GM18861 (cell line): ENCODE measurements at regions not wholly inside any gene's neighbourhood (a gene's known extent, or its start where the extent isn't known, plus 50 kb on each side); places are given as distances from the start of the nearest gene placed in this dataset.

Experiments used
- ATAC-seq: cut with Tn5 transposase; IDR thresholded peaks from one replicate; pipeline ENCODE4 v1.9.1; 2021; ENCODE audit not compliant: unreplicated experiment

DNA sequence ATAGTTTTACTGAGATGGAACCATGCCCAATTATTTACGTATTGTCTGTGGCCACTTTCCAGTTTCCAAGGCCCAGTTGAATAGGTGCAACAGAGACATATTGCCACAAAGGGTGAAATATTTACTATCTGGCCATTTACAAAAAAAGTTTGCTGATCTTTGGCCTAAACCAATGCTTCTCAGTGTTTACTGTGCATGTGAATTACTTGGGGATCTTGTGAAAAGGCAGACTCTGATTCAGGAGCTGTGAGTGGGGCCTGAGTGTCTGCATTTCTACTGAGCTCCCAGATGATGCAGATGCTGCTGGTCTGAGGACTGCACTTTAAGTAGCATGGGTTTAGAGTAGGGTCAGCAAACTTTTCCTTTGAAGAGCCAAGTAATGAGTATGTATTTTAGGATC lies 94.1 kb upstream of the PDE5A start:
- no peak for ATAC-seq

DNA sequence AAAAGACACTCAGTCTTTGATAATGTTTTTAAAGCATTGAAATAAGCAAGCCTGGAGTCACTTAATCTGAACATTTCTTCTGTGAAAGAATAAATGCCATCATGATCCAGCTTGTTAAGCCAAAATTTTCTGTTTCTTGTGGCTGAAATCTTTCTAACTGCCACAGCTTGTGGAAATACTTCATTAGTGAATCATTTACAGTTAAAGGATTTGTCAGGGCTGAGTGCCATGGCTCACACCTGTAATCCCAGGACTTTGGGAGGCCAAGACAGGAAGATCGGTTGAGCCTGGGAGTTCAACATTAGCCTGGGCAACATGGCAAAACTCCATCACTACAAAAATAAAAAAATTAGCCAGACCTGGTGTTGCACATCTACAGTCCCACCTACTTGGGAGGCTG lies 93.3 kb upstream of the PDE5A start:
- no peak for ATAC-seq

DNA sequence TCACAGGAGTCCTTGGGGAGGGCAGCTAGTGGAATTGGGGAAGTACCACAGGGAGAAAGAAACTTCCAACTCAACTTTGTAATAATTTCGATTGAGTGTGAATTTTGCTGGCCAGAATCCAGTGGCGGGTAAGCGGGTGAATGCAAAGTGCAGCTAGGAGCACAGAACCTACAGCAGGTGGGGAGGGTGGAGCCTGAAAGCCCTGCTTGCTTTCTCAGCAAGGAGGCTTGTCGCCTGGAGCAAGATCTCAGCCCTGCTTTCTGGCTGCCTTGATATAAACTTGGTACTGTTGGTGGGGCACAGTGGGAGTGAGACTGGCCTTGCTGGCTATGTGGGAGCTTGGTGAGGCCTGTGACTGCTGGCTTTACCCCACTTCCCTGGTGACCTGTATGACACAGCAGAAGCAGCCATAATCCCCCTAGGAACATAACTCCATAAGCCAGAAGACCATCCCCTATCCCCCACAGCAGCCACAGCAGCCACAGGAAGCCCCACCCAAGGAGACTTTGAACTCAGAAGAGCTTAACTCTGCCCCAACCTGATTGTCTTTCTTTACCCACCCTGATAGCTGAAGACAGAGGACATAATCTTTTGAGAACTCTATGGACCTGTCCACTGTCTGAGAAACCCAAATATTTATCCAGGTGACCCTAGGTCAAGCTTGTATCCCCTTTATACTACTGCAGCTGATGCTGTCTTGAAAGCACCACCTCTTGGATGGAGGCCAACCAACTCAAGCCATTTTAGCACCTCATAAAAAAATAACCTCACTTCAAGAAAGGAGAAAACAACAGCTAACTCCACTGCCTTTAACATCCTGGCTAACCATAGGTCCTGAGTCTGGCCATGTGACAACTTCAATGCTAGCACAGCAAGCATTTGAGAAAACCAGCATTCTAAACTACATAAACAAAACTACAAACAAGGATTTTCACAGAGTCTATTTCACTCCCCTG lies 87.2 kb upstream of the PDE5A start:
- ATAC-seq, result no peak

DNA sequence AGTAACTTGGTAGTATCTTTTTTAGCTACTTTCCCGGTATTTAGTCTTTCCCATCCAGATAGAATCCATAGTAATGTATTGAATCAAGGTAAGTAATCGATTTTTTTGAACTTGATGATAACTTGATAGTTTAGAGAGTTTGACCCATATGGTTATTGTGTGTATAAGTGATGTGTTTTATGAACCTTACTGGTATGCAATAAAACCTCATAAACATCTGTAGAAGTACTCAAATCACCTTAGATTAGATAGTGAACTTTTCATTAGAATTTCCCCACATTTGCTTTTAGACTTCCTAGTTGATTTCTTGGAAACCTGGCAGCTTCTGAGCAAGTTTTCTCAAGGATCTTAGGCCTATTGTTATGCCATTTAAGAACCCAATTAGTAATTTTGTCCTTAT lies 80.8 kb upstream of the PDE5A start:
- ATAC-seq, result no peak

DNA sequence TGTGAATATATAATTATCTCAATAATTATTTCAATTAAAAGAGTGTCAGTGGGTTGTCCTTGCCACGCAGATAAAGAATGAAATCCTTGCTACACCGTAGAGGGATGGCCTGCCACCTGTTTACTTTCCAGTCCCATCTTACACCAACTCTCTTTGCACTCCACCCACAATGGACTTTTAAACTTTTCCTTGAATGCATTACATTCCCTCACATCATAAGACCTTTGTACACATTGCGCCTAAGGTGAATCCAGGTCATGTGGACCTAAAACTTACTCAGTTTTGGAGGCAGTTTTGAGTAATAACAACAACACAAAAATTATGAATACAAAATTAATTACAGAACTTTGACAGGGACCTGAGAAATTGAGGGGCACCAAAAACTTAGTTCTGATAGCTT lies 78.7 kb upstream of the PDE5A start:
- no peak for ATAC-seq

DNA sequence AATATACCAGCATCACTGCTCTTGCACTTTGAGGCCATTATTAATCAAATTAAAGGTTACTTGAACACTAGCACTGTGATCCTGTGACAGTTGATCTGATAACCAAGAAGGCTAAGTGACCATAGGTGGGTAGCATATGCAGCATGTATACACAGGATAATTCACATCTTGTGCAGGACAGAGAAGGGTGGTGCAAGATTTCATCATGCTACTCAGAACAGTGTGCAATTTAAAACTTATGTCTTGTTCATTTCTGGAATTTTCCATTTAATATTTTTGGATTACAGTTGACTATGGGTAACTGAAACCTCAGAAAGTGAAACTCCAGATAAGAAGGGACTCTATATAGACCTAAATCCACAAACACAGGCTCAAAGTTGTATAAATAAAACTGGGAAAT lies 78.2 kb upstream of the PDE5A start:
- no peak for ATAC-seq

DNA sequence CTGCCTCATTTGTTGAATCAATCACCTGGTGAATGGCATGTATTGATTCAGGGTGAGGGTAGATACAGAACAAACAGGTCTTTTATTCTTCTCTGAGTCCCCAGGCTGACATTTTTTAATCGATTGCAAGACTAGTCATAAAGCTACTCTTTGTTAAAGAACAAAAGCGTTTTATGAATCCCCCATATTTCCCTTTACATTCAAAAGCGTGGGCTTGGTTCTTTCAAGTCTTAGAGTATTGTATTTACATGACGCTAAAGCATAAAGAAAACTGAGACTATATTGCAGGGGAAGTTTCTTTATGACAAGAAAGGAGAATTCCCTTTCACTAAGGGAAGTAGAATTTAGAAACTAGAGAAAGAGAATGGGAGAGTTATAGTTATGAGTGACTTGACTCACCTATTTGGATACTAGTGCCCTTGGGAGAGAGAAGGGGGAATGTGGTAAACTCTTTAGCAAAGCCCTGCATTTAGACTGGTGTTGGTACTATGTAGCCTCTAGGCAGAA lies 69.3 kb upstream of the PDE5A start:
- peak; percentile 64 for ATAC-seq

DNA sequence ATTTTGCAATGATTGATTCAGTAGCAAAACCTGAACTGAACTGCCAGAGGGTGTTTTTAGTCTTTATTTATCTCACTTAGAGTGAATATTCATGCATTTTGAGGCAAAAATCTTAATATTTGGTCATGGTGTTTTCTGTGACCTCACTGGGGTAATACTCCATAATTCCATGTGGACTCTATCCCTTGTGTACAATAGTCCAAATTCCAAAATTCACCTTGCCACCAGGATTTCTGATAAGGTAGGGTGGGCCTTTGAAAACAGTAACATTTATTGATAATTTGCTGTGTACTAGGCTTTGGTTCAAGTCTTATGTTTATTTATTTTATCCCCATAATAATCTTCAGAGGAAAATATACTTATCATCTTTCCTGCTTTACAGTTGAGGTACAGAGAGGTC lies 68.4 kb upstream of the PDE5A start:
- ATAC-seq, result no peak

DNA sequence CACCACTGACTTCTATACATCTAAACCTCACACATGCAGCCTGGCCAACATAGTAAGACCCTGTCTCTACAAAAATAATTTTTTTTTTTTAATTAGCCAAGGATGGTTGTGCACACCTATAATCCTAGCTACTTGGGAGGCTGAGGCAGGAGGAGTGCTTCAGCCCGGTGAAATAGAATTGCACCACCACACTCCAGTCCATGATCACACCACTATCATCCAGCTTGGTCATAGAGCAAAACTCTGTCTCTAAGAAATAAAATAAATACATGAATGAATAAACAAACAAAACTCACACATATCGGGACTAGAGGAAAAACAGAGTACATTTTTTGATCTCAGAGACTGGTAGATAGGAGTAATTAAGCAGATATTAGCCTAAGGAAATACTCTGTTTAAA lies 66.6 kb upstream of the PDE5A start:
- no peak for ATAC-seq

DNA sequence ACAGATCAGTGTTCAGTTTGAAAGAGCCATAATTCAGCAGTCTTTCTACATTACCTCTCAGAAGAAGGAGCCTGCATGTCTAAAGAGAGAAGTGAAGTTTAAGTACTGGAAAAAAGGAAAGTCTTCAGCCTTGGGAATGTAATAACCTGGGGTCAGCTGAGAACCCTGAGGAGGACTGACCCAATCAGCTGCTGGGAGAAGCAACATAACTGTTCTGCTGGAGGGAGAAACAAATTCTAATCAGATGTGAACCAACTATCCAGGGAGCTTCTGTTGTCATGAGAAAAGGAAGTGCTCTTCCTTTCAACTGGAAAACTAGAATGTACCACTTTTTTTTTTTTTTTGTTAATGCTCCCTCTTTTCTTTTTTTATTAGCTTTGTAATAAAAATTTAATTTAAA lies 64.5 kb upstream of the PDE5A start:
- ATAC-seq, result no peak

DNA sequence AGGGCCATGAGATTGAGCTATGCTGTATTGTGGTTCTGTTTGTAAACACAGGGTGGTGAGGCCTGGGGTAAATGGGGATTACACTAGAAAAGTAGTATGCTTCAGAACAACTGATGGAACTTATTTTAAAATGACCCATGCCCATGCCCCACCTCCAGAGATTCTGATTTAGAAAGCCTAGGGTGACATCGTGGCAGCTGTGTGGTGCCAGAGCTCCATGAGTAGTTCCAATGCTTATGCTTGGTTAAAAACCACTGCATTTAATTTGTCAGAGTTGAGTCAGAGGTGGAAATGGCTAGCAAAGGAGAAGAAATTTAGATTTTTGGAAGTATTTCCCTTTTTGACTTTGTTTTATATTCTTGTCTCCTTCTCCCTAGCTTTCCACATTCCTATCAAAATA lies 63.4 kb upstream of the PDE5A start:
- ATAC-seq, result no peak

DNA sequence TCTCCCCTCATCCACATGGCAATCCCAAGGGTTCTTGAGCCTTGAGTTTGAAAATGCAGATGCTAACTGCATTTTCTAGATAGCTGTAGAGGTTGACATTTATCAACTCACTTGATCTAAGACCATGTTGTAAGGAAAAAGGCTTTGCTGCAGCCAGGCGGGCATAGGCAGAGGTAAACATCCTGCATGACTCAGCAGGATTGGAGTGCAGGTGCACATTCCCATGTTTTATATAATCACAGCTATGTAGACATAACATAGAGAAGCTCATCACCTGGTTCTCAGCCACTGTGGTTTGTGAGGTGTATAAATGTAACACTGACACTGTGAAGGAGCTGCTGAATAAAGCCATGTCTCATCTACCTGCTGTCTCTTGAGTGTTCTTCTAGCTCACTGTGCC lies 62.3 kb upstream of the PDE5A start:
- ATAC-seq, result no peak

DNA sequence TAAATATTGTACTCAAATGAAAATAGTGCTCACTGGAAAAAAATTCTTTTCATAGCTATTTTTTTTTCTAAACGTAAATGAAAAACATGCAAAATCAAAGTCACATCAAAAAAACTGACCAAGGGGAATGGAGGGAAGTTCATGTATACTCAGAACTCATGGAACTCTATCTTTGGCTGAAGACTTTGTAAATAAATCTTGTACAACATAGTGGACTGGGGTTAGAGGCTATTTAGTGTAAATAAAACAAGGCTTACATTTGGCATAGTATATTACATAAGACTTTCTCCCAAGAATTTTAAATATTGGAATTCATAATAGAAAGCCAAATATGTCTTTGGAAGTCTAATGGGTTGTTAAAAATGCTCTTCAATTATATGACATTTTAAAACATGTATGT lies 59.8 kb upstream of the PDE5A start:
- ATAC-seq, result no peak

DNA sequence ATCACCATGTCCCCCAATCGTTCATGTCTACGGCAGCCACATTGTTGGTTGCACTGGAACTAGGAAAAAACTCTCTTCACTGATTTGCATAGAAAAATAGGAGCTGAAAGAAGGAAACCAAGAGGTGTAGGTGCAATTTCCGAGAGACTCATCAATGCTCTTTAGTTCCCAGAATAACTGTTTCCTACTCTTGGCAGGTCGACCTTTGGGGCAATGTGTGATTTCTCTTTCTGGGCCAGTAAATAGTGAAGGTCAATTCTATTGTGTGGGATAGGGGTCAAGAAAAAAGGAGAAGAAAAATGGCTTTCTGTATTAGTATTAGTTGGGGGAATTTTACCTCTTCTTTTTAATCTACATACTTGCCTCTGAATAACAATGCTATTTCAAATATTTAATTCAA lies 55.9 kb upstream of the PDE5A start:
- no peak for ATAC-seq

DNA sequence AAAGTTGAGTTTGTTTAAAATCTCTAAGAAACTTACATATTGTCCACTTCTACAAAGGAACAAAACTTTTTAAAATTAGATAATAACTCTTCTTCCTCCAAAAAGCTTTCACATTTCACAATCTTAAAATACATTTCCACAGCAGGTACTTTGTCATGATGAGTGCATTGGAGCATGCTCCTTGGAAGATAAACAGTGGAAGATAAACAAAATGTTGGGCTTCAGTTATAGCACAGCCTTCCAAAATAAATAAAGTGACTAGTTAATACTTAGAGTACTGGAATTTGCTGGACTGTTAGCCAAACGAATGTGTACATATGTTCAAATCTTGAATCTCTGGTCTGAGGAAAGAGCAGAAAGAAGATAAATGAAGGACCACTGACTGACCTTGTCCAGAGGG lies 54.9 kb upstream of the PDE5A start:
- ATAC-seq, result no peak

DNA sequence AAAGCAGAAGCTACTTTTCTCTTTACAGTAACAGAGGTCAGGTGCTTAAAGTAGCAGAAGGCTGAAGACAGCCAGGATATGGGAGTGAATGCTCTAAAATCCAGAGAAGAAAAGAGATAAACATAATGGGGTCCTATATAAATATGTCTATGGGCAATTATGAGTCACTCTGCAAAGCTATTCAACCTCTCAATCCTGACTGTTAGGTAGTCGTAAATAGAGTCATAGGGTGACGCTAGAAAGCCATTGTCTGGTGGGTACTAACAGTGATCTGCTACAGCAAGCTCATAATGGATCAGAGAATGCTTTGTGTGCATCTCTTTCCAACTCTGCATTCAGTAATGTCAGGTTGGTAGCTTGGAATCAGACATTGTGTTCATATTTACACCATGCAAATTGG lies 53.5 kb upstream of the PDE5A start:
- no peak for ATAC-seq

DNA sequence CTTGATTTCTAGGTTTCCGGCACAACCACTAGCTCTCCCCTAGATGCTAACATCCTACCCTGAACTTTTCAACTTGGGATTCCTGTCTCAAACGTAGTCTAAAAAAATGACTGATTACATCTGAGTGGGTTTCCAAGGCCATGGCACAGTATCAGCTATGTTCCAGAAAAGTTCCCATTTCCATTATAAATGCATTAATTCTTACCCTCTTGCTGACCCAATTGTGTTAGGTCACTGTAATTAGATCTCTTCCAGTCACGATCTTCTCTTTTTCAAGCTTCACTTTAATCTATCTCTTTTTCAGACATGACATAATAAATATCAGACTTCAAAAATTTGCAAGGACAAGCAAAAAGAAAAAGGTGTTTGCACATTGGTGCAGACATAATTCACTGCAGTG lies 50.6 kb upstream of the PDE5A start:
- no peak for ATAC-seq

DNA sequence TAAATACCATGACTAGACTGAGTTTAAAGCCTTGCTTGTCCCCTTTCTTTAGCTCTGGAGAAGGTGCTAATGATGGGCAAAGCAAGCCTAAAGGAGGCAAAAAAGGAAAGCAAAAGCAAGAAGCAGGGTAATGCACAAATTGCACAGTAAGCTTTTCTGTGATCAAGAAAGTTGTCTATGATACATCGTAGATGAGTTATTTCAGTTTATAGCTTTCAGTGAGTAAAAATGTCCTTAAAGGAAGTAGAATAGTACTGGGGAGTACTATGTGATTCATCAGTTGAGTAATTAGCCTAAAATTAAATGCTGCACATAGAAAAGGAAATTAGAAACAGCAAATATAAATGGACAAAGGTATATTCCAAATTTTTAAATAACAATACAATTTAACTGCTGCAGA lies 50.2 kb upstream of the PDE5A start:
- ATAC-seq, result no peak
